PC-3 (cell line): ENCODE measurements at regions not wholly inside any gene's neighbourhood (a gene's known extent, or its start where the extent isn't known, plus 50 kb on each side); places are given as distances from the start of the nearest gene placed in this dataset.

Source experiments
- EZH2 ChIP-seq: fragments of 300-600 bp; sonication (generic); IDR thresholded peaks from one replicate; pipeline ENCODE4 v1.6.1; 2017; ENCODE audit warnings: antibody characterized with exemption, mild to moderate bottlenecking, low read length; ENCODE audit not compliant: unreplicated experiment
- TF ChIP-seq, protein P1 (sequence below): fragments of 300-600 bp; sonication (generic); conservative IDR thresholded peaks from 2 replicates; pipeline ENCODE4 v1.5.1; 2017; ENCODE audit warnings: antibody characterized with exemption, low read depth, mild to moderate bottlenecking, low read length

- no peak for TF ChIP-seq EZH2
- TF ChIP-seq, protein P1, sequence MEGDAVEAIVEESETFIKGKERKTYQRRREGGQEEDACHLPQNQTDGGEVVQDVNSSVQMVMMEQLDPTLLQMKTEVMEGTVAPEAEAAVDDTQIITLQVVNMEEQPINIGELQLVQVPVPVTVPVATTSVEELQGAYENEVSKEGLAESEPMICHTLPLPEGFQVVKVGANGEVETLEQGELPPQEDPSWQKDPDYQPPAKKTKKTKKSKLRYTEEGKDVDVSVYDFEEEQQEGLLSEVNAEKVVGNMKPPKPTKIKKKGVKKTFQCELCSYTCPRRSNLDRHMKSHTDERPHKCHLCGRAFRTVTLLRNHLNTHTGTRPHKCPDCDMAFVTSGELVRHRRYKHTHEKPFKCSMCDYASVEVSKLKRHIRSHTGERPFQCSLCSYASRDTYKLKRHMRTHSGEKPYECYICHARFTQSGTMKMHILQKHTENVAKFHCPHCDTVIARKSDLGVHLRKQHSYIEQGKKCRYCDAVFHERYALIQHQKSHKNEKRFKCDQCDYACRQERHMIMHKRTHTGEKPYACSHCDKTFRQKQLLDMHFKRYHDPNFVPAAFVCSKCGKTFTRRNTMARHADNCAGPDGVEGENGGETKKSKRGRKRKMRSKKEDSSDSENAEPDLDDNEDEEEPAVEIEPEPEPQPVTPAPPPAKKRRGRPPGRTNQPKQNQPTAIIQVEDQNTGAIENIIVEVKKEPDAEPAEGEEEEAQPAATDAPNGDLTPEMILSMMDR: no peak
These were observed 497.3 kb downstream of the MIAT start for GRCh38 chr22:27154717-27155116.
